HL-60 (cell line): ENCODE measurements at regions not wholly inside any gene's neighbourhood (a gene's known extent, or its start where the extent isn't known, plus 50 kb on each side); places are given as distances from the start of the nearest gene placed in this dataset.

Experiments
- DNase-seq, 2 experiments: peaks; one replicate each; pipeline ENCODE4 v3.0.0-alpha.2; 2010 to 2020; ENCODE audit warnings: low read depth in 1 of 2, low spot score in 1 of 2
- H3K27ac ChIP-seq: fragments of 250-450 bp; sonication (Bioruptor Pico); replicated peaks from 2 replicates; pipeline ENCODE4 v1.5.1; 2020; ENCODE audit warnings: mild to moderate bottlenecking, moderate library complexity
- H3K27me3 ChIP-seq: fragments of 250-450 bp; sonication (Bioruptor Pico); 2 replicates; pipeline ENCODE4 v1.5.1; 2021; ENCODE audit warnings: mild to moderate bottlenecking, moderate library complexity; ENCODE audit not compliant: insufficient read depth, poor library complexity, severe bottlenecking
- H3K4me3 ChIP-seq: replicated peaks from 2 replicates; pipeline ENCODE4 v1.5.1; 2011; ENCODE audit warnings: mild to moderate bottlenecking, control low read depth, low read length; ENCODE audit not compliant: insufficient read depth
- CTCF ChIP-seq: IDR thresholded peaks from one replicate; pipeline ENCODE4 v1.5.1; 2011; ENCODE audit warnings: low read length, control low read depth, inconsistent platforms; ENCODE audit not compliant: insufficient read depth
- GABPA ChIP-seq: IDR thresholded peaks from 2 replicates; pipeline ENCODE4 v1.6.1; 2012; ENCODE audit warnings: low read depth
- POLR2AphosphoS5 ChIP-seq: IDR thresholded peaks from 2 replicates; pipeline ENCODE4 v1.6.1; 2012; ENCODE audit warnings: low read depth
- REST ChIP-seq: IDR thresholded peaks from 2 replicates; pipeline ENCODE4 v1.6.1; 2012; ENCODE audit warnings: low read depth; ENCODE audit not compliant: insufficient replicate concordance
- SPI1 ChIP-seq: IDR thresholded peaks from 2 replicates; pipeline ENCODE4 v1.6.1; 2012; ENCODE audit warnings: low read depth, mild to moderate bottlenecking, borderline replicate concordance

- no peak for DNase-seq
- H3K27ac ChIP-seq, result no peak overlapping the region
- TF ChIP-seq REST (no peak), CTCF (no peak), POLR2AphosphoS5 (no peak), GABPA (no peak), SPI1 (no peak)
Observed at GRCh38 chr2:17282826-17283225, 235.4 kb downstream of the RAD51AP2 start.

GRCh38 chr2:17282245-17282644 lies 236.0 kb downstream of the RAD51AP2 start:
- no peak overlapping the region for H3K4me3 ChIP-seq
- DNase-seq, result no peak
- no peaks in the 10 kb centered on the region for H3K27me3 ChIP-seq
- H3K27ac ChIP-seq, result no peak overlapping the region
- no peak for TF ChIP-seq CTCF
- no peak for TF ChIP-seq SPI1
- TF ChIP-seq REST, result no peak
- TF ChIP-seq GABPA, result no peak
- no peak for TF ChIP-seq POLR2AphosphoS5

More at GRCh38 chr2:17282826-17283225, 235.4 kb downstream of the RAD51AP2 start:
- Histone ChIP-seq H3K27me3 (no peaks in the 10 kb centered on the region), H3K4me3 (no peak overlapping the region)

GRCh38 chr2:17276220-17276619 lies 242.0 kb downstream of the RAD51AP2 start:
- Histone ChIP-seq H3K27ac (no peak overlapping the region), H3K4me3 (no peak overlapping the region), H3K27me3 (no peaks in the 10 kb centered on the region)
- TF ChIP-seq SPI1, result no peak
- no peak for DNase-seq

GRCh38 chr2:17272652-17273525 lies 245.4 kb downstream of the RAD51AP2 start:
- Histone ChIP-seq H3K27me3 (no peaks in the 10 kb centered on the region), H3K27ac (no peak overlapping the region), H3K4me3 (no peak overlapping the region)
- DNase-seq, result no peak
- TF ChIP-seq SPI1, result no peak
- TF ChIP-seq POLR2AphosphoS5, result no peak
- no peak for TF ChIP-seq CTCF
- no peak for TF ChIP-seq REST
- no peak for TF ChIP-seq GABPA
